Right ventricle myocardium inferior (tissue), 1 donor: ENCODE measurements at regions not wholly inside any gene's neighbourhood (a gene's known extent, or its start where the extent isn't known, plus 50 kb on each side); places are given as distances from the start of the nearest gene placed in this dataset.

Source experiments
- ATAC-seq: fragments of 200-7000 bp; cut with Tn5 transposase; one replicate; pipeline ENCODE4 v1.9.1; 2020; ENCODE audit warnings: mild to moderate bottlenecking, moderate library complexity
- DNase-seq: peaks from one replicate; pipeline ENCODE4 v3.0.0; 2021; ENCODE audit errors: missing footprints
- intact Hi-C: fragments of 100-400 bp; cut with DNase I; formaldehyde crosslinking; loops from one replicate; pipeline ENCODE4 v1.11.0; 2022
- donor health status: DM: no; HTN: yes; CAD: no; lungs with severe emphysema.

DNA sequence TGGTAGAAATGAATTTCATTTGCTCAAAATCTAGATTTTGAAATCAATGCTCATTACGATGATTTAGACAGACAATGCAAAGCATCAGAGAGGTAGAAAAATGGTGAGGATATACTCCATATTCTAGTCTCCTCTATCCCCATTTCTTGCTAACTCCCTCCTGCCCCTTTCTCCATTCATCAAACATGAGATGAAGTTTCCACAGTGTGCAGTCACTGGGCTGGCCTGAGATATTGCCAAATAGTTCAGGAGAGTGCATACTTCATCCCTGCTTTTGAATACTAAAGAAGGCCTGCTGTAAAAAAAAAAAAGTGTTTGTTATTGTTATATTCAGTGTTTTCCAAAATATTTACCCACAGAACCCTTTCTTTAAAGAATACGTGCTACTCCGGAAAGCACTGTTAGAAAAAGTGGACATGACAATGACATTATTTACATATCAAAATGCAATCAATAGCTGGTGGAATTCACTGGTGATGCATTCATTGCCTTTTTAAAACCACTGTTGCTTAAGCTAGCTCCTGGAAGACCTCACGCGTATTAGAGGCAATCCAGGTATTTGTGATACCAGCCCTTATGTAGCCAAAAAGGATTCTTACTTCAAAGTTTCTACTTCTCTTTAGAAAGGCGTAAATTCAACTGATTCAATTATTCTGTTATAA, 247.6 kb upstream of the SOX2 start:
- intact Hi-C loops, result no loop called here
- ATAC-seq (no peak), DNase-seq (no peak)

DNA sequence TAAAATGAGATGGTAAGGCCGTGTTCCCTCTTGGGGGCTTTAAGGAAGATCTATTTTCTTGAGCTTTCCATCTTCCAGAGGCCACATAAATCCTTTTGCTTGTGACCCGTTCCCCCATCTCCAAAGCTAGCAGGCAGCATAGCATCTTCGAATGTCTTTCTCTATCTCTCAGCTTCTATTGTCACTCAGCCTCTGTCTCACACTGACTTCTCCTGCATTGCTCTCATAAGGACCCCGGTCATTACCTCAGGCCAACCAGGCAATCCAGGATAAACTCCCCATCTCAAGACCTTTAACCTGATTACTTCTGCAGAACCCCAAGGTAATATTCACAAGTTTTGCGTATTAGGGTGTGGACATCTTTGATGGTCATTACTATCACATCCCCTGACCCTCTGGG, 250.3 kb upstream of the SOX2 start:
- ATAC-seq, result no peak

DNA sequence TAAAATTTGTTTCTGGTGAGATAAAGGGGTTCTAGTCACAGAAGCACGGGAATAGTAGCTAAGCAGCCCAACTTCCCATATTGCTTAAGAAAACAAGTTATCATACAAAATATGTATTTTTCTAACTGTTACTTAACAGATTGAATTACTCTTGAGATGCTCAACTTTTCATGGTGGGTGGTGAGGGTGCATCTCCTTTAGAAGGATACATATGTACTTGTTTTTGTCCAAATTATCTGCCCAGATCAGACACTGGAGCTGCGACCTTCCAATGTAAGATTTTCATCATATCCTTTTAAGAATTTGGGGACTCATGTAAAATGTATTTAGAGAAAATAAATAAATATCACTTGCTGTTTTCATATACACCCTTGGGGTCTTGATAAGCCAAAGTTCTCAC, 252.2 kb upstream of the SOX2 start:
- DNase-seq, result no peak
- intact Hi-C loops, result no loop called here

More for the DNA sequence above, 250.3 kb upstream of the SOX2 start:
- intact Hi-C loops, result no loop called here
- no peak for DNase-seq

DNA sequence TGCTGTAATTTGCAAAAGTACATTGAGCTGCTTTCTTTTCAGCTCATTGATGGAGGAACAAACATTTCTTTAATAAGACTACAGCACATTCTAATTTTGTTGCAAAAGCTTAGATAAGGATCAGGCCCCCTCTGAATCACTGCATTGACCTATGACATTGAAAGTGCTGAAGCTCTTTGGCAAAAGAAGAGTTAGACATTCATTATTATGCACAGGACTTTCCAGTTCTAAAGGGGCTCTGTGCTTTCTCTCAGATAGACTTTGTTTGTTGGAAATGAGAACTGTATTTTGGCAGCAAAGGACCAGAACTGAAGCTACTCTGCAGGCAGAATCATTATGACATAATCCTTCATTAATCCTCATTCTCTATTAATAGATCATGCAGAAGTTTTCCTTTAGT, 252.9 kb upstream of the SOX2 start:
- DNase-seq (no peak), ATAC-seq (no peak)
- intact Hi-C loops, result no loop called here

More for the DNA sequence above, 252.2 kb upstream of the SOX2 start:
- ATAC-seq, result no peak

DNA sequence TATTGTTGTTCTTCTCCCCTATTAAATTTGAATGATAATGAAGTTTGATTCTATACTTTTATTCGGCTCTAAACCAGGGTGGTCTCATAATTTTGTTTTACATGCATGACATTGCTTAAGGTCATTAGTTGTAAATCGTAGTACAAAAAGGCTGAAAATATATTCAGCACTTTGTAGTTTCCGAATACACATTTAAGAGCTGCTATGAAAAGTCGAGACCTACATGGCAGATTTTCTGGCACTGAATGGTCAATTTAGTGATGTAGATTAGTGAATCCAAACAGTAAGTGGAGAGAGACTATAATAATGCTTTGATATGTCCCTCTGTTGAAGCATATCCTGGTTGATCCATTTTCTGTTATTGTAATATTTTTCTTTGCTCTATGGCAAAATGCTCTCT, 254.0 kb upstream of the SOX2 start:
- DNase-seq (no peak), ATAC-seq (no peak)
- intact Hi-C loops, result no loop called here

DNA sequence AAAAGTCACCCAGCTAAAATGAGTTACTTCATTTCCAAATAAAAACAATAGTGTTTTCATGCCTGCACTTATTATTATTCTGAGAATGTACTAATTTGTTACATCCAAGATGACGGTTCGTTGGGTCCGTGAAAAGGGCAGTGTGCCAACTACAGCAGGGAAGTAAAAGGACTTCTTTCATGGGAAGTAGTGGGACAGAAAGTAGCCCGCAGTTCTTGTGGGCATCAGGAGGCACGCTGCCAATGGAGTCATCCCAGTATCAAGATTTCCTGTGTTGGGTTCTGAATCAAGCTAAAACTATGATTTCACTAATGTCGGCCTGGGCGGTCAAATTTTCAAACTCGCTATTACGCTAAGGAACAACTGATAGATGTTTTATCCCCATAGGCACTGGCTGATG, 254.5 kb upstream of the SOX2 start:
- intact Hi-C loops, result no loop called here
- ATAC-seq, result no peak

DNA sequence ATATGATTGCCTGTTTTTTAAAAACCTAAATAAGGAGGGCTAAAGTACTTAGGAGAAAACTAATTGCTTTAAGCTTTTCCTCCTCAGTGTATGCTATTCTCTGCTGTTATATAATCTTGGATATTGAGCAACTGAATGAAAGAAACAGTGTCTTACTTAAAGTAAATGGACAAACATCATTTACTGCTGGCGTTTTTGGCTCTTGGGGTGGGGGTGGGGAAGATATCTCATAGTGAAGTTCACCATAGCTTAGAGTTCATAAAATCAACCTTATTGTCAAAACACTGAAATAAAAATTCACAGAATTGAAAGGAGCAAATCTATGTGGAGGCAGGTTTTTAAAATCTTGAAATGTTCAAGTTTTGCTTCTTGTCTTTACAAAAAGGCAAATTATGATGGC, 256.4 kb upstream of the SOX2 start:
- no peak for DNase-seq
- ATAC-seq, result no peak
- intact Hi-C loops, result no loop called here

More for the DNA sequence above, 254.5 kb upstream of the SOX2 start:
- no peak for DNase-seq

DNA sequence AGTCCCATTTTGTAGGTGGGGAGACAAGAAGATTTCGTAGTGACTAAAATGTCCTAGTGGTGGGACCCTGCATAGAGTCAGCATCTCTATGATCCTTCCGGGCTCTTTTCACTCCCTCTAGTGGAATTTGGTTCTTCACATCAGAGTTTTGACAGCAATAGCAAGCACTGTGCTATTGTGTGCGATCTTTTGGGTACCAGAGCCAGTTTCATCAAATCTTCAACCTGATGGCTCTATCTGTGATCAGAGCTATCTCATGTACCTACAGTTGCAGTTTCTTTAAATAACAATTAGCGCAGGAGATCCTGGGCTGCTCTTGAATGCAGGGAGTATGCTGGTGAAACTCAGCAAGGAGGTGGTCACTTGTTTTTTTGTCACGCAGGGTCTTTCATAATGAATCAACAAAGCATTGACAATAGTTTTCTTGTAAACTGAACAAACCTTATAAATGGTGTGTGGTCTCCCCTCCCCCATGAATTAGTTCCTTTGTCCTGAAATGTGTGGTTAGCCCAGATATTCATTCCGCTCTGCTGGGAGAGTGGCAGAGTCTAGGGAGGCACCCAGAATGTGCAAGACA, 257.2 kb upstream of the SOX2 start:
- no peak for ATAC-seq
- intact Hi-C loops, result no loop called here
- no peak for DNase-seq

DNA sequence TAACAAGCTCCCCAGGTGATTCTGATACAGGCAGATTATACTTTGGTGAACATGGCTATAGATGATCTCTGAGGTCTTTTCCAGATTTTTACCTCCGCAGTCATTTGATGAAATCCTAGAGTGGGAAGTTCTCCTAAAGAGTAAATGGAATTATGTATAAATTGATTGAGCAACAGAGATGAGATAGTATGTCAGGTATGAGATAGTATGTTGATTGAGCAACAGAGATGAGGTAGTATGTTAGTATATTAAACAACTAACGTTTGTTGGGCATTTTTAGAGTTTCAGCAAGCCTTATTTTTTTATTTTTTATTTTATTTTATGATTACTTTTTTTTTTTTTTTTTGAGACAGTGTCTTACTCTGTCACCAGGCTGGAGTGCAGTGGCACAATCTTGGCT, 265.0 kb upstream of the SOX2 start:
- intact Hi-C loops, result no loop called here
- no peak for DNase-seq
- no peak for ATAC-seq

DNA sequence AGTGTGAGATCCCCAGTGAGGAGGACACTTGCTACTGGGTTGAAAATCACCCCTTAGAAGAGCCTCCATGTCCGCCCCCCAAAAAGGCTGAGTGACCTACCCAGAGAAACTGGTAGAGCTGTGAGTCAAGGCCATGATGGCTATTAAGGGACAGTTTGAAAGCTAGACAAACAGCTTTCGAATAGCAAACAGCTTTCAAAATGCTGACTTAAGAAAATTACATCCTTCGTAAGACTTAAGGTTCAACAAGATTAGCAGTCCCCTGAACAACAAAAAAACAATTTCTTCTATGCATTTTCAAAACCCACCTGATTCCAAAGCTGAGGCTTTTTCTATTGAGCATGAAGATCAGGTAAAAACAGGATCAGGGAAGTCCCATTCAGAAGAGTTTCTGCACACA, 269.7 kb upstream of the SOX2 start:
- no peak for ATAC-seq
- intact Hi-C loops, result no loop called here
- no peak for DNase-seq

DNA sequence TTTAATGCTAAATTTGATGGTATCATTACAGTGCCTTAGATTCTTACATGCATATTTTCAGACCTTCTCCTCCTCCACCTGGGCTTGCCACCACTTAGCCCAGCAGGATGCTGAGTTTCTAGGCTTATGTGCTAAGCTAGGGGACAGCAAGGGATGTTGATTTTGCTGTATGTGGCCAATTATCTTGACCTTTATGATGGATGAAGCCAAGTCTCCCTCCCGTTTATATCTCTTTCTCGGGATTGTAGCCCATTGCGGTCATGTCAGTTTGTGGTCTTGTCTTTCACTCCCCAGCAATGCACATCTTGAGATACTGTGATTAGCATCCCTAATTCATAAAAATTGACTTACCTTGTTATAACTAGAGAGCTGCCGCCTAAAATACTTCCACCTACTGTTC, 278.7 kb upstream of the SOX2 start:
- intact Hi-C loops, result no loop called here
- no peak for ATAC-seq
- DNase-seq, result no peak

DNA sequence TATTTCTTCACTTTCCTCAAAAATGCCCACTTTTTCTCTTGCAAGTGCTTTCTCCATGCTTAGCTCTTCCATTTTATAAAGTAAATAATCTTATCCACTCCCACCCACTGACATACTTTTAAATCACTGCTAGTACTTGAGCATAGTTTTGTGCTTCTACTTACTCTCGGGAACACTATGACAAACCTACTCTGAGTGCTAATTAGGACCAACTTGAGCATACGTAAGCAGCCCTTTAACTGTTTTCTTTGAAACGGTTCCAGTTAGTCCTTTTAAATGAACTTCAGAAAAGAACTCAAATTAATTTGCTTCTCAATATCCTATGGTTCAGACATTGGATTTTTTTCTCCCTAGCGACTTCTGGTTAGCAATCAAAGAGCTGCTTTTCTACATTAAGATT, 280.0 kb upstream of the SOX2 start:
- intact Hi-C loops, result no loop called here
- DNase-seq, result no peak

DNA sequence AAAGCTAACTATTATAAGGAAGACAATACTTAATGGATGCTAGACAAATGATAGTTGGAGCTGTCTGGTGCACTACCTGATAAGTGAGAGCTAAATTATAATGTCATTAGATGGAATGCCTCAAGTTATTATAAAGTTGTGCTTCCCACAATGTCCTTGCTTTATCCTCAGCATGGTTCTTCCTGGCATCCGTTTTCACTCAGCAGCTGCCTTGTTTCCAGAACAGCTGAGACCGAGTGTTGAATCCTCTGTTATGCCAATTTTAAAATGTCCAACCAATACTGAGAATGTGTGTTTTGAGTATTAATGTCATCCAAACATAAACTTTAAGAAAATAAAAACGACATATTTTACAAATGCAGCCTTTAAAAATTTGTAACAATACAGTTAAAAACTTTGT, 286.7 kb upstream of the SOX2 start:
- intact Hi-C loops, result no loop called here
- ATAC-seq (no peak), DNase-seq (no peak)

More for the DNA sequence above, 280.0 kb upstream of the SOX2 start:
- no peak for ATAC-seq

DNA sequence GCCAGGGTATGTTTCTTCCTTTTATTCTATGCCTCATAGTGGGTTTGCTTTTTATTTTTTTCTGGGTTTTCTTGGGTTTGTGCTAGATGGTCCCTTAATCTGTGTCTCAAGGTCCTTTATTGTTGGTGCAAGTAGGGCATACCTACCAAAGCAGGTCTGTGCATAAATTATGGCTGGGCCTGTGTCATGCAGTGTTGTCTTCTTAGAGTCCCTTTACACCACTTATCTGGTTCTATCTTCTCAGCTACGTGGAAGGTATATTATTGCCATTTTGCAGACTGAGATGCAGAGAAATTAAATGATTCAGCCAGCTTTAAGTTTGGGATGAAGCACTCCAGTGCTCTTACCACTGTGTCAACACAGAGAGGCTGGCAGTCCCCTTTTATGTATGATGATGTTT, 293.5 kb upstream of the SOX2 start:
- DNase-seq, result no peak
- ATAC-seq, result no peak
- intact Hi-C loops, result no loop called here

DNA sequence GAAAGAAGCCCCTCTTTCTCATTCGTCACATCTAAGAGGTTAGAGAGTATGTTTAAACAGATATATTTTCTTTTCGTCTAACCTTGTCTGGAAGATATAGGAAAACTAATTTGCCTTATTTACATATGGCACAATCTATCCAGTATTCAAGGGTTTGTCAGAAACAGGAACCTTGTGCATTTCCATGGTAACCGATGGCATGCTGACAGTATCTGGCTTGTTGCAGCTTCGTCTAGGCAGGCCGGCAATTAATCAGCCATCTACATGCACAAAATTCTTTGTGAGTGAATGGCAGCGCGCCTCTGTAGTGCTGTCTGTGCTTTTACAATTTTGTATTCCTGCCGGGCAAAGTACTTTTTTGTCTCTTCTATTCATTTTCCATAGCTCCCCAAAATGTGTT, 294.0 kb upstream of the SOX2 start:
- intact Hi-C loops, result no loop called here
- no peak for ATAC-seq
- no peak for DNase-seq

DNA sequence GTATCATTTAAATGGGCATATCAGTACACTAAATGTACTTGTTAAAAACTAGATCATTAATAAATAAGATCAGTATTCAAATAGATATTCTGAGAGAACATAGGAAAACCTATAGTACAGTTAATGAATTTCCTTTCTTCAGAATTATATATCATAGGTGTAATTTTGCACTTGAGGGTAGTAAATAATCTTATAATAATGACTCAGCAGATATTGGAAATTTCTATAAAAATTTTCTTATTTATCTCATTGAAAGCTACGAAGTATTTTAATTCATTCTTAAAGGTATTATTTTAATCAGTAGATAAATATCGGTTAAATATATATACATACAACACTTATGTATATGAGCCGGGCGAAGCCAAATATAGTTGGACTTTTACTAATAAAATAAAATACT, 300.9 kb upstream of the SOX2 start:
- no peak for ATAC-seq
- intact Hi-C loops, result no loop called here
- no peak for DNase-seq

DNA sequence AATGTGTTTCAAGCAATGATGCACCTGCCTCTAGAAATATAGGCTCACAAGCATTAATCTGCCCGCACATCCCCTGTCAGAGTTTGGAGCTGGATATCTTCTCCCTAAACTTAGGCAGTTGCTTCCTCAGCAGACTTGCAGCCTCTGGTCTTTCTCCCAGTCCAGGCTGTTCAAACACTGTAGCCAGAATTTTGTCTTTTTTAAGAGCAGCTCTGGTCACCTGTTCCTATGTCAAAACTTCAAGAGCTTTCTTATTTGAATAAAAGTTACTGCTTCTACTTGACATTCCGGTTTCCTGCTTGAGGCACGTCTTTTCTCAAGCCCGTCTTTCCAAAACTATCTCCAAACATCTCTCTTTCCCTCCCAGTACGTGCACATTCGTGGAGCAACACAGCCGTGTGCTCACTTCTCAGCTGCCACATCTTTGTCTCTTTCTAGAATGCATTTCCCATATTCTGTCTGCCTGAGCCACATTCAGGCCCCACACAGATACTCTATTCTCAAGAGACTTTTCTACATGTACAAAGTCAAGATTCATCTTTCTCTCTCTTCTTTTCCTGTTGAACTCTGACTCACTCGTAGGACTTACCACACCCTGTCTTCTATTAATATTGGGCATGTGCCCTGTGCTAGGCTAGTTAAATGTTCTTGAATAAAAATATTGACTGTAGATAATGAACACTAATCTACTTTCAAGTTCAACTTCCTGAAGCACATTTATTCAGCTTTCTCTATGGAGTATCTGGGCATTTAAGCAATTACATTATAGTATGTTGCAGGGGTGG, 307.7 kb upstream of the SOX2 start:
- intact Hi-C loops, result no loop called here
- DNase-seq, result no peak
- ATAC-seq, result no peak

DNA sequence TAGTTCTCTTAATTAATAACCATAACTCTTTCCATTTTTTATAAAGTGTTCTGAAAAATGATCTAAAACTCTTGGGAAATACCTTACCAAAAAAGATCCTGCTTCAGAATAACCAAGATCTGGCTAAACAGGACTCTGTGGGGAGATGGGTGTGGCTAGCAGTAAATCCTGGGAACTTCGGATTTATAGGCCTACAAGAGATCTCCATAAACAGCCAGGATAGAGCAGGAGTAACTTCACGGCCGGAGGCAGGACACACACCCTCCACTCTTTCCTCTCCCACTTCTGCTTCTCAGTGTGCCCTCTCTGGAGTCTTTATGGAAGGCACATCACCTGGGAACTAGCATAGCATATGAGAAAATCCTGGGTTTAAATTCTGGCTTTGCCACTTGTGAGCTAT, 309.4 kb upstream of the SOX2 start:
- ATAC-seq, result no peak
- intact Hi-C loops, result no loop called here
- no peak for DNase-seq

DNA sequence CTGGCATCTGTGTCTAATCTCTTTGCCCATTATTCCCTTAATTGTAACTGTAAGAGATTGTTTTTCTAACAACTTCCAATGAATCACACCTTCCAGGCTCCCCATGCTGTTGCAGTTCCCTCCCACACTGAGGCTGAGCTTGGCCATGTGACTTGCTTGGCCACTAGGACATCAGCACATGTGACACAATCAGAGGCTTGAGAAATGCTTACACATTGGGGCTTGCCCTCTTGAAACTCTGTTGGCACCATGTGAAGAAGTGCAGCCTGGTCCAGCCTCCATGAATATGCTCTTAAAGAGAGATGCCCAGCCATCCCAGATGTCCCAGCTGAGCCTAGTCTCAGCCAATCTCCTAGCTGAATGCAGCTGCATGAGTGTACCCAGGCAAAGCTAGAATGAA, 326.8 kb upstream of the SOX2 start:
- ATAC-seq, result no peak
- intact Hi-C loops, result no loop called here
- no peak for DNase-seq

DNA sequence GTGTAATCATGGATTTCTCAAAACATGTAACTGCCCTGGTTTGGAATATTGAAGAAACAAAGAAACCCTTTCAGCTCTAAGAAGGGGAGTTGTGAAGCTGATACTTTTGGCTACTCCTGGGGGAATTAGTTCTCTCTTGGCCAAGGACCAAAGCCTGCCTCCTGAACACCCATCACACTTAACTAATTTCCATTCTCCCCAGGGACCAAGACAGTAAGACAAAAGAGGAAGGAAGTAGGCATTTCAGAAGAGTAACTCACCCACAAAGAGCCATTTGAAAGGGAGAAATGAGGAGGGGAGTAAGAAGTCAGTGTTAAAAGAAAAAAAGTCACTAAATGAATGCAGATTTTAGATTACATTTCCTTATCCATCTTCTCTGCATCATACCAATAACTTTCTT, 328.0 kb upstream of the SOX2 start:
- intact Hi-C loops, result no loop called here
- DNase-seq (no peak), ATAC-seq (no peak)
